ENCODE measurements at regions not wholly inside any gene's neighbourhood (a gene's known extent, or its start where the extent isn't known, plus 50 kb on each side); places are given as distances from the start of the nearest gene placed in this dataset.

DNA sequence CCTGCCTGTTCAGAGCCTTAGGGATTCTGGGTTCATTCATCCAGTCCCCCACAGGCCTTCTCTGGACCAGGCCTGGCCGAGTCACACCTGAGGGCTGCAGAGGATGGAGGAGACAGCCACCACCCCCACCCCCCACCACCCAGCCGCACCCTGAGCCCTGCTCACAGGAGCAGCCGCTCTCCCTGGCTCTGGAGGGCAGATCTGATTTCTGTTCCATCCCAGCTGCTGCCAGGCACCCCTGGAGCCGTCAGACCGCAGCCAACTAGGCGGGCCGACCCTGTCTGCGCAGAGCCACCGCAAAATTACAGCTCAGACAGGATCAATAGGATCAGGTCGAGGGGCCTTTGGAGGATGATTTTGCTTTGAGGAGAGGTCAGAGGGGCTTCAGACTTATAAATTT lies 154.6 kb upstream of the MYL2 start (continued):
- TF ChIP-seq, protein P1, sequence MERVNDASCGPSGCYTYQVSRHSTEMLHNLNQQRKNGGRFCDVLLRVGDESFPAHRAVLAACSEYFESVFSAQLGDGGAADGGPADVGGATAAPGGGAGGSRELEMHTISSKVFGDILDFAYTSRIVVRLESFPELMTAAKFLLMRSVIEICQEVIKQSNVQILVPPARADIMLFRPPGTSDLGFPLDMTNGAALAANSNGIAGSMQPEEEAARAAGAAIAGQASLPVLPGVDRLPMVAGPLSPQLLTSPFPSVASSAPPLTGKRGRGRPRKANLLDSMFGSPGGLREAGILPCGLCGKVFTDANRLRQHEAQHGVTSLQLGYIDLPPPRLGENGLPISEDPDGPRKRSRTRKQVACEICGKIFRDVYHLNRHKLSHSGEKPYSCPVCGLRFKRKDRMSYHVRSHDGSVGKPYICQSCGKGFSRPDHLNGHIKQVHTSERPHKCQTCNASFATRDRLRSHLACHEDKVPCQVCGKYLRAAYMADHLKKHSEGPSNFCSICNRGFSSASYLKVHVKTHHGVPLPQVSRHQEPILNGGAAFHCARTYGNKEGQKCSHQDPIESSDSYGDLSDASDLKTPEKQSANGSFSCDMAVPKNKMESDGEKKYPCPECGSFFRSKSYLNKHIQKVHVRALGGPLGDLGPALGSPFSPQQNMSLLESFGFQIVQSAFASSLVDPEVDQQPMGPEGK (CRISPR knock-in tag; IDR thresholded peaks at IDR 0.05; ENCODE audit: borderline replicate concordance) = no peak
- TF ChIP-seq CSDC2 (CRISPR knock-in tag; IDR thresholded peaks at IDR 0.05) (no peak), PPARA (CRISPR knock-in tag; IDR thresholded peaks at IDR 0.05; ENCODE audit: borderline replicate concordance) (no peak), ZC3H10 (CRISPR knock-in tag; IDR thresholded peaks at IDR 0.05) (no peak), ZFP30 (CRISPR knock-in tag; IDR thresholded peaks at IDR 0.05) (no peak), ARNTL (CRISPR knock-in tag; IDR thresholded peaks at IDR 0.05; ENCODE audit: borderline replicate concordance, low read depth) (no peak), SNAI2 (CRISPR knock-in tag; IDR thresholded peaks at IDR 0.05) (no peak)
- TF ChIP-seq, protein P2, sequence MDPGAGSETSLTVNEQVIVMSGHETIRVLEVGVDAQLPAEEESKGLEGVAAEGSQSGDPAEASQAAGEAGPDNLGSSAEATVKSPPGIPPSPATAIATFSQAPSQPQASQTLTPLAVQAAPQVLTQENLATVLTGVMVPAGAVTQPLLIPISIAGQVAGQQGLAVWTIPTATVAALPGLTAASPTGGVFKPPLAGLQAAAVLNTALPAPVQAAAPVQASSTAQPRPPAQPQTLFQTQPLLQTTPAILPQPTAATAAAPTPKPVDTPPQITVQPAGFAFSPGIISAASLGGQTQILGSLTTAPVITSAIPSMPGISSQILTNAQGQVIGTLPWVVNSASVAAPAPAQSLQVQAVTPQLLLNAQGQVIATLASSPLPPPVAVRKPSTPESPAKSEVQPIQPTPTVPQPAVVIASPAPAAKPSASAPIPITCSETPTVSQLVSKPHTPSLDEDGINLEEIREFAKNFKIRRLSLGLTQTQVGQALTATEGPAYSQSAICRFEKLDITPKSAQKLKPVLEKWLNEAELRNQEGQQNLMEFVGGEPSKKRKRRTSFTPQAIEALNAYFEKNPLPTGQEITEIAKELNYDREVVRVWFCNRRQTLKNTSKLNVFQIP (CRISPR knock-in tag; IDR thresholded peaks at IDR 0.05; ENCODE audit: borderline replicate concordance, low read depth) = no peak

DNA sequence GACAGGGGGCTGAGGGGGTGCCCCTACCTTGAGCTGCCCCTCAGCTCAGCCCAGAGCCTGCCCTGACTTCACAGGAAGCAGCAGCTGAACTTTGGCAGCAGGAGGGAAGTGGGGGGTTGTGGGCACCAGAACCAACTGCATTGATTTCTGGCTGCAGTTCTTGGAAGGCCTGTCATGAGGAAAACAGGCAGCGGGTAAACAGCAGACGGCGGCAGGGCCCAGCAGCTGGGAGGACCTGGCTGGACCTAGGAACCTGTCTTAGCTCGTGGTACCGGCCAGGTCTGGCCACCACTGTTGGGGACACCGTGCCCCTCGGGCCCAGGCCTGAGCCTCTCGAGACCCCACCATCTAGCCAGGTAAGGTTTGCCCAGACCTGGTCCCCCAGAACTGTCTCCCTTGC lies 154.2 kb upstream of the MYL2 start:
- TF ChIP-seq ZFP3 (CRISPR knock-in tag; IDR thresholded peaks at IDR 0.05) (no peak), RARB (CRISPR knock-in tag; IDR thresholded peaks at IDR 0.05) (no peak), TCF4 (CRISPR knock-in tag; IDR thresholded peaks at IDR 0.05; ENCODE audit: borderline replicate concordance) (no peak), ZNF70 (CRISPR knock-in tag; IDR thresholded peaks at IDR 0.05) (no peak), ARNTL (CRISPR knock-in tag; IDR thresholded peaks at IDR 0.05; ENCODE audit: borderline replicate concordance, low read depth) (no peak), ISL1 (CRISPR knock-in tag; IDR thresholded peaks at IDR 0.05) (no peak)
- TF ChIP-seq, protein P2 (CRISPR knock-in tag; IDR thresholded peaks at IDR 0.05; ENCODE audit: borderline replicate concordance, low read depth) = no peak
- ATAC-seq = no peak

DNA sequence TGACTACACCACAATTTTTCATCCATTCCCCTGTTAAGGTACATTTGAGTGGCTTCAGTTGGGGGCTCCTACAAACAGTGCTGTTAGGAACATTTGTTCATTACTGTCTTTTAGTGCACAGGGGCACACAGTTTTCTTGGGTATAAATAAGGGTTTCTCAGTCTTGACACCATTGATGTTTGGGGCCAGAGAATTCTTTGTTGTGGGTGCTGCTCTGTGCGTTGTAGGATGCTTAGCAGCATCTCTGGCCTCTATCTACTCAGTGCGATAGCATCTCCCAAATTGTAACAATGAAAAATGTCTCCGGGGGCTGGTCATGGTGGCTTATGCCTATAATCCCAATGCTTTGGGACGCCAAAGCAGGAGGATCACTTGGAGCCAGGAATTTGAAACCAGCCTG lies 153.0 kb upstream of the MYL2 start:
- TF ChIP-seq ZNF8 (CRISPR knock-in tag; IDR thresholded peaks at IDR 0.05) (no peak), PPARA (CRISPR knock-in tag; IDR thresholded peaks at IDR 0.05; ENCODE audit: borderline replicate concordance) (no peak), ISL1 (CRISPR knock-in tag; IDR thresholded peaks at IDR 0.05) (no peak), ZFP3 (CRISPR knock-in tag; IDR thresholded peaks at IDR 0.05) (no peak), ZC3H10 (CRISPR knock-in tag; IDR thresholded peaks at IDR 0.05) (no peak), ZFP30 (CRISPR knock-in tag; IDR thresholded peaks at IDR 0.05) (no peak), GLIS3 (CRISPR knock-in tag; IDR thresholded peaks at IDR 0.05) (no peak), ESRRG (CRISPR knock-in tag; IDR thresholded peaks at IDR 0.05) (no peak), ZNF70 (CRISPR knock-in tag; IDR thresholded peaks at IDR 0.05) (no peak), BACH2 (CRISPR knock-in tag; IDR thresholded peaks at IDR 0.05; ENCODE audit: borderline replicate concordance) (no peak), CSDC2 (CRISPR knock-in tag; IDR thresholded peaks at IDR 0.05) (no peak), SNAI2 (CRISPR knock-in tag; IDR thresholded peaks at IDR 0.05) (no peak), ARNTL (CRISPR knock-in tag; IDR thresholded peaks at IDR 0.05; ENCODE audit: borderline replicate concordance, low read depth) (no peak), RARB (CRISPR knock-in tag; IDR thresholded peaks at IDR 0.05) (no peak)
- TF ChIP-seq, protein P3, sequence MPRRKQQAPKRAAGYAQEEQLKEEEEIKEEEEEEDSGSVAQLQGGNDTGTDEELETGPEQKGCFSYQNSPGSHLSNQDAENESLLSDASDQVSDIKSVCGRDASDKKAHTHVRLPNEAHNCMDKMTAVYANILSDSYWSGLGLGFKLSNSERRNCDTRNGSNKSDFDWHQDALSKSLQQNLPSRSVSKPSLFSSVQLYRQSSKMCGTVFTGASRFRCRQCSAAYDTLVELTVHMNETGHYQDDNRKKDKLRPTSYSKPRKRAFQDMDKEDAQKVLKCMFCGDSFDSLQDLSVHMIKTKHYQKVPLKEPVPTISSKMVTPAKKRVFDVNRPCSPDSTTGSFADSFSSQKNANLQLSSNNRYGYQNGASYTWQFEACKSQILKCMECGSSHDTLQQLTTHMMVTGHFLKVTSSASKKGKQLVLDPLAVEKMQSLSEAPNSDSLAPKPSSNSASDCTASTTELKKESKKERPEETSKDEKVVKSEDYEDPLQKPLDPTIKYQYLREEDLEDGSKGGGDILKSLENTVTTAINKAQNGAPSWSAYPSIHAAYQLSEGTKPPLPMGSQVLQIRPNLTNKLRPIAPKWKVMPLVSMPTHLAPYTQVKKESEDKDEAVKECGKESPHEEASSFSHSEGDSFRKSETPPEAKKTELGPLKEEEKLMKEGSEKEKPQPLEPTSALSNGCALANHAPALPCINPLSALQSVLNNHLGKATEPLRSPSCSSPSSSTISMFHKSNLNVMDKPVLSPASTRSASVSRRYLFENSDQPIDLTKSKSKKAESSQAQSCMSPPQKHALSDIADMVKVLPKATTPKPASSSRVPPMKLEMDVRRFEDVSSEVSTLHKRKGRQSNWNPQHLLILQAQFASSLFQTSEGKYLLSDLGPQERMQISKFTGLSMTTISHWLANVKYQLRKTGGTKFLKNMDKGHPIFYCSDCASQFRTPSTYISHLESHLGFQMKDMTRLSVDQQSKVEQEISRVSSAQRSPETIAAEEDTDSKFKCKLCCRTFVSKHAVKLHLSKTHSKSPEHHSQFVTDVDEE (CRISPR knock-in tag; IDR thresholded peaks at IDR 0.05) = no peak
- TF ChIP-seq, protein P4, sequence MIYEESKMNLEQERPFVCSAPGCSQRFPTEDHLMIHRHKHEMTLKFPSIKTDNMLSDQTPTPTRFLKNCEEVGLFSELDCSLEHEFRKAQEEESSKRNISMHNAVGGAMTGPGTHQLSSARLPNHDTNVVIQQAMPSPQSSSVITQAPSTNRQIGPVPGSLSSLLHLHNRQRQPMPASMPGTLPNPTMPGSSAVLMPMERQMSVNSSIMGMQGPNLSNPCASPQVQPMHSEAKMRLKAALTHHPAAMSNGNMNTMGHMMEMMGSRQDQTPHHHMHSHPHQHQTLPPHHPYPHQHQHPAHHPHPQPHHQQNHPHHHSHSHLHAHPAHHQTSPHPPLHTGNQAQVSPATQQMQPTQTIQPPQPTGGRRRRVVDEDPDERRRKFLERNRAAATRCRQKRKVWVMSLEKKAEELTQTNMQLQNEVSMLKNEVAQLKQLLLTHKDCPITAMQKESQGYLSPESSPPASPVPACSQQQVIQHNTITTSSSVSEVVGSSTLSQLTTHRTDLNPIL (CRISPR knock-in tag; IDR thresholded peaks at IDR 0.05; ENCODE audit: low read depth) = no peak
- ATAC-seq = no peak
